GM12875 (cell line): ENCODE measurements at regions not wholly inside any gene's neighbourhood (a gene's known extent, or its start where the extent isn't known, plus 50 kb on each side); places are given as distances from the start of the nearest gene placed in this dataset.

Experiments
- H3K4me3 ChIP-seq: one replicate; pipeline ENCODE4 v1.5.1; 2011; ENCODE audit warnings: low read depth, low read length, control low read depth
- CTCF ChIP-seq: IDR thresholded peaks from 2 replicates; pipeline ENCODE4 v1.5.1; 2011; ENCODE audit warnings: low read depth, mild to moderate bottlenecking, control low read depth, inconsistent platforms, low read length, moderate library complexity, borderline replicate concordance; ENCODE audit not compliant: insufficient read depth

GRCh38 chr18:40686836-40687235 is 1268.2 kb upstream of the PIK3C3 start:
- TF ChIP-seq CTCF: no peak
- no peak overlapping the region for H3K4me3 ChIP-seq

- no peak for TF ChIP-seq CTCF
- no peak overlapping the region for H3K4me3 ChIP-seq
These were observed 1269.8 kb upstream of the PIK3C3 start for GRCh38 chr18:40685219-40685618.

GRCh38 chr18:40678318-40678717 is 1276.7 kb upstream of the PIK3C3 start:
- no peak overlapping the region for H3K4me3 ChIP-seq
- no peak for TF ChIP-seq CTCF

GRCh38 chr18:40676668-40677067 is 1278.4 kb upstream of the PIK3C3 start:
- H3K4me3 ChIP-seq: no peak overlapping the region
- no peak for TF ChIP-seq CTCF

- TF ChIP-seq CTCF: no peak
- H3K4me3 ChIP-seq: no peak overlapping the region
These were observed 1281.9 kb upstream of the PIK3C3 start for GRCh38 chr18:40673150-40673549.

GRCh38 chr18:40672590-40672989 is 1282.4 kb upstream of the PIK3C3 start:
- no peak for TF ChIP-seq CTCF

GRCh38 chr18:40670668-40671375 is 1284.2 kb upstream of the PIK3C3 start:
- H3K4me3 ChIP-seq: no peak overlapping the region
- TF ChIP-seq CTCF: no peak

More at GRCh38 chr18:40672590-40672989, 1282.4 kb upstream of the PIK3C3 start:
- no peak overlapping the region for H3K4me3 ChIP-seq
